Lower lobe of right lung (tissue), 2 donors: ENCODE measurements at regions not wholly inside any gene's neighbourhood (a gene's known extent, or its start where the extent isn't known, plus 50 kb on each side); places are given as distances from the start of the nearest gene placed in this dataset.

Experiments
- ATAC-seq, 2 donors: fragments of 200-7000 bp; cut with Tn5 transposase; one replicate each; pipeline ENCODE4 v1.9.1; 2020 to 2022; ENCODE audit warnings: mild to moderate bottlenecking in 2 of 2, moderate library complexity in 2 of 2
- DNase-seq: peaks from one replicate; pipeline ENCODE4 v3.0.0-alpha.2; 2020
- H3K27ac ChIP-seq: fragments of 200-600 bp; one replicate; pipeline ENCODE4 v1.8.0; 2022
- H3K27me3 ChIP-seq: fragments of 200-600 bp; one replicate; pipeline ENCODE4 v1.8.0; 2022; ENCODE audit warnings: low read depth
- H3K36me3 ChIP-seq: fragments of 200-600 bp; one replicate; pipeline ENCODE4 v1.8.0; 2022; ENCODE audit warnings: mild to moderate bottlenecking
- H3K4me1 ChIP-seq: fragments of 200-600 bp; one replicate; pipeline ENCODE4 v1.8.0; 2022
- H3K4me3 ChIP-seq: fragments of 200-600 bp; one replicate; pipeline ENCODE4 v1.8.0; 2022; ENCODE audit warnings: mild to moderate bottlenecking
- H3K9me3 ChIP-seq: fragments of 200-600 bp; one replicate; pipeline ENCODE4 v1.8.0; 2022
- intact Hi-C: fragments of 100-400 bp; cut with DNase I; formaldehyde crosslinking; loops from one replicate; pipeline ENCODE4 v1.11.0; 2022
- TF ChIP-seq, protein P1 (sequence below): fragments of 200-600 bp; IDR thresholded peaks from one replicate; pipeline ENCODE4 v1.8.0; 2022; ENCODE audit warnings: antibody characterized with exemption, mild to moderate bottlenecking
- donor health status: DM: no; HTN: yes; CAD: no; lungs with severe emphysema.

GRCh38 chr6:126803769-126804168 is 314.7 kb upstream of the RSPO3 start:
- Histone ChIP-seq H3K27ac (no peak overlapping the region), H3K4me3 (no peak overlapping the region), H3K4me1 (no peaks in the 10 kb centered on the region), H3K27me3 (no peaks in the 10 kb centered on the region), H3K9me3 (no peaks in the 10 kb centered on the region), H3K36me3 (no peaks in the 10 kb centered on the region)
- ATAC-seq, result no peak
- intact Hi-C loops, result no loop called here
- TF ChIP-seq, protein P1, sequence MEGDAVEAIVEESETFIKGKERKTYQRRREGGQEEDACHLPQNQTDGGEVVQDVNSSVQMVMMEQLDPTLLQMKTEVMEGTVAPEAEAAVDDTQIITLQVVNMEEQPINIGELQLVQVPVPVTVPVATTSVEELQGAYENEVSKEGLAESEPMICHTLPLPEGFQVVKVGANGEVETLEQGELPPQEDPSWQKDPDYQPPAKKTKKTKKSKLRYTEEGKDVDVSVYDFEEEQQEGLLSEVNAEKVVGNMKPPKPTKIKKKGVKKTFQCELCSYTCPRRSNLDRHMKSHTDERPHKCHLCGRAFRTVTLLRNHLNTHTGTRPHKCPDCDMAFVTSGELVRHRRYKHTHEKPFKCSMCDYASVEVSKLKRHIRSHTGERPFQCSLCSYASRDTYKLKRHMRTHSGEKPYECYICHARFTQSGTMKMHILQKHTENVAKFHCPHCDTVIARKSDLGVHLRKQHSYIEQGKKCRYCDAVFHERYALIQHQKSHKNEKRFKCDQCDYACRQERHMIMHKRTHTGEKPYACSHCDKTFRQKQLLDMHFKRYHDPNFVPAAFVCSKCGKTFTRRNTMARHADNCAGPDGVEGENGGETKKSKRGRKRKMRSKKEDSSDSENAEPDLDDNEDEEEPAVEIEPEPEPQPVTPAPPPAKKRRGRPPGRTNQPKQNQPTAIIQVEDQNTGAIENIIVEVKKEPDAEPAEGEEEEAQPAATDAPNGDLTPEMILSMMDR, result no peak
- DNase-seq, result no peak

GRCh38 chr6:126804332-126805064 is 314.0 kb upstream of the RSPO3 start:
- intact Hi-C loops, result no loop called here
- Histone ChIP-seq H3K4me1 (no peaks in the 10 kb centered on the region), H3K27ac (no peak overlapping the region), H3K9me3 (no peaks in the 10 kb centered on the region), H3K36me3 (no peaks in the 10 kb centered on the region), H3K4me3 (no peak overlapping the region), H3K27me3 (no peaks in the 10 kb centered on the region)
- TF ChIP-seq, protein P1, result peak; percentile 66
- ATAC-seq (peak; percentile 55 to 74), DNase-seq (no peak)

GRCh38 chr6:126805861-126806260 is 312.6 kb upstream of the RSPO3 start:
- intact Hi-C loops, result no loop called here

DNA sequence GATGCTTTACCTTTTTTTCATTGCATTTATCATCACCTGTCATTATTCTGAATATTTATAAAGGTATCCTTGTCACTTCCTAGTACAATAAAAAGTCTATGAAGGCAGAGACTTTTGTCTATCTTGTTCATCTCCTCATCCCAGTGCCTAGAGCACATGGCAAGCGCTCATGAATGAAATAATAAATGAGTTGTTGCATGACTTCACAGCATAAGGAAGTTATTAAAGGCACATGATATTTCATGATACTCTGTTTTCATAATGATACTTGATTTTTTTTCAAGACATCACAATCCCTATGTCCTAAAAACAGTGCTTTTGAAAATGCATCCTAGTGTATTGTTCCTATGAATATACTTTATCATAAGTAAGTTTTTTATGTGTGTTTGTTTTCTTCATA is 310.6 kb upstream of the RSPO3 start:
- intact Hi-C loops, result no loop called here
- no peak overlapping the region for H3K27ac ChIP-seq

More at GRCh38 chr6:126805861-126806260, 312.6 kb upstream of the RSPO3 start:
- no peak overlapping the region for H3K27ac ChIP-seq
- DNase-seq, result no peak
- no peaks in the 10 kb centered on the region for H3K9me3 ChIP-seq
- H3K4me1 ChIP-seq, result no peaks in the 10 kb centered on the region
- no peaks in the 10 kb centered on the region for H3K36me3 ChIP-seq
- no peak for ATAC-seq
- no peak overlapping the region for H3K4me3 ChIP-seq
- TF ChIP-seq, protein P1, result no peak
- H3K27me3 ChIP-seq, result no peaks in the 10 kb centered on the region

DNA sequence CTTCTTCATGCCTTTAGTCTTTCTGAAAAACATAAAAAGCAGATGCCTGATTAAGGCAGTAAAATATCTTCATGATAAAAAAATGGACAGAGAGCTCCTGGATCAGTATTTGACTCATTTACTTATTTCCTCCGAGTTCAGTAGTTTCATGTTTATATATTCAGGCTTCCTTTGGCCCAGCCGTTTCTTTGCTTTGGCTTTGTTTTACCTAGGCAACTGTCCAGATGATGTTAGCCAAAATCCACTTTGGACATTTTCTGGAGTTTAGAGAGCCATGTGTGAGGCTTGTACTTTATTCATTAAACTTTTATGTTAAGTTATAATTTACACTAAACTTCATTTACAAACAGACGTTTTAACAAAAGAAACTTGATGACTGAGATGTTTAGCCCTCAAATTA is 307.1 kb upstream of the RSPO3 start:
- Histone ChIP-seq H3K27me3 (no peaks in the 10 kb centered on the region), H3K27ac (no peak overlapping the region), H3K36me3 (no peaks in the 10 kb centered on the region), H3K9me3 (no peaks in the 10 kb centered on the region), H3K4me3 (no peak overlapping the region), H3K4me1 (no peaks in the 10 kb centered on the region)
- intact Hi-C loops, result no loop called here
- ATAC-seq (no peak), DNase-seq (no peak)
- TF ChIP-seq, protein P1, result no peak

More for the DNA sequence above, 310.6 kb upstream of the RSPO3 start:
- Histone ChIP-seq H3K9me3 (no peaks in the 10 kb centered on the region), H3K4me3 (no peak overlapping the region), H3K4me1 (no peaks in the 10 kb centered on the region), H3K27me3 (no peaks in the 10 kb centered on the region), H3K36me3 (no peaks in the 10 kb centered on the region)
- ATAC-seq, result no peak
- TF ChIP-seq, protein P1, result no peak
- DNase-seq, result no peak
